ENCODE measurements at regions not wholly inside any gene's neighbourhood (a gene's known extent, or its start where the extent isn't known, plus 50 kb on each side); places are given as distances from the start of the nearest gene placed in this dataset.

DNA sequence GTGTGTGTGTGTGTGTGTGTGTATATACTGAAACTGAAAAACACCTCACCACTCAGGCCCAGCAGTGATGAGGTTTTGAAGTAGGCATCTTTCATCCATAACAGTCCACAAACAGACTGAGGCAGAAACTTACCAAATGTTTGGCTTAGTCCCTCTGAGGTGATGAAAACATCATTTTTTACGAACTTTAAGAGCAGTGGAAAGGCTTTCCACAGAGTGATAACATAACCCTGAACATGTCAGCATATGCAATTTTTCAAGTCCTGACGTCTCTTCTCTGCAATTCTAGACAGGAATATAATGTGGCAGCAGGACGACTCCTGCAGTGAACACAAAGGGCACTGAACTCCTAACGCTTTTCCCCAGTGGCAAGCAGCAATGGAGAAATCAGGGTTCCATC lies 247.0 kb upstream of the THBS1 start:
- DNase-seq (ENCODE audit: low read depth): no peak

DNA sequence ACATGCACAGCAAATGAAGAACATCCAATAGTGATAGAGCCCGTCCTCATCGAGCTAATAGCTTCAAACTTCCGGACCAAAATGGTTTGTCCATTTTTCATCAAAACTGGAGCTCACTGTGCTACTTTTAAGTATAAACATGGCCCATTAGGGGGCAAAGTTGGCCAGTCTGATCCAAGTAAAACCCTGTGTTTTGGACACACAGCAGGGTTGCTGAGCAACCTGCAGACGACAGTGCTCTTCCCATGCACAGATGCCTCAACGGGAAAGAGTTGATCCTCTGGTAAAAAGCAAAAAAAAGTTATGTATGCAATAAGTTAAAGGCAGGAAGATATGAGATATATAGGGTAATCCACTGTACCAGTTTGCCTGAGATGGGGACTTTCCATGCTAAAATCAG lies 244.0 kb upstream of the THBS1 start:
- DNase-seq (ENCODE audit: low read depth): peak; percentile 56

GRCh38 chr15:39338251-39338650 lies 242.6 kb upstream of the THBS1 start:
- DNase-seq (ENCODE audit: low read depth): peak; percentile 41

GRCh38 chr15:39340903-39341645 lies 239.8 kb upstream of the THBS1 start:
- DNase-seq (ENCODE audit: low read depth): no peak

DNA sequence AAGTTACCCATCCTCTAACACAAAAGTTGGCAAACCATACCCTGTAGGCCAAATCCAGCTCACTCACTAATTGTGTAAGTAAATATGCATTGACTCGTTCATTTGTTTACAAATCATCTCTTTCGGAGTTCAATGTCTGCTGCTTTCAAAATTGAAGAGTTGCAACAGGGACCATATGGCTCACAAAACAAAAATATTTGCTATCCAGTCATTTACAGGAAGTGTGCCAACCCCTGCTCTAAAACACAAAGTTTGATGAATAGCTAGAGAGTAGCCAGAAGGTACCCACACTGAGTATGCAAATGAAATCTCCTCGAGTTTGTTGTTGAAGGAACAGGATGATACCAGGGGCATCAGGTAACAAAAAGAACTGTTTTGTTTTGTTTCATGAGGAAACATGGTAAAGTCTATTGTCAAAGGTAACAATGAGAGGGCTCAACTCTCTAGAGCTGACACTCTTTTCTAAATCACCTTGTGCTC lies 236.2 kb upstream of the THBS1 start:
- peak; percentile 28 for DNase-seq (ENCODE audit: low read depth)

- DNase-seq (ENCODE audit: low read depth): no peak
These were observed 235.7 kb upstream of the THBS1 start for GRCh38 chr15:39345176-39345575.

DNA sequence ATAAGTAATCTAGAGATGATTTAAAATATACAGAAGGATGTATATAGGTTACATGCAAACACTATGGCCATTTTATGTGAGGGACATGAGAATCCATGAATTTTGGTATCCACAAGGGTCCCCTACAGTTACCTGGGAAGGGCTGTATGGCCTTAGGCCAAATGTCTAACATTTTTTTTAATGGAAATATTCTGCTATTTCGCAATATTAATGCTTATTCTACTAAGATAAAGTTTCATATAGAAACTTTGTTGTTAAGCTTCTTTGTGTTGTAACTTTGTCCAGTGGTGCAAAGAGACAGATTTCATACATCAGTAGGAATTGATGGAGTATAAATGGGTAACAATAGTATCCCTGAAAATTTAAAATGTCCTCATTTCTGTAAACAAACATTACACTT lies 233.4 kb upstream of the THBS1 start:
- DNase-seq (ENCODE audit: low read depth): no peak

GRCh38 chr15:39350785-39351184 lies 230.1 kb upstream of the THBS1 start:
- DNase-seq (ENCODE audit: low read depth): no peak

- no peak for DNase-seq (ENCODE audit: low read depth)
These were observed 226.7 kb upstream of the THBS1 start for GRCh38 chr15:39354189-39354588.

- DNase-seq (ENCODE audit: low read depth): peak; percentile 68
These were observed 223.2 kb upstream of the THBS1 start for GRCh38 chr15:39357480-39358268.

DNA sequence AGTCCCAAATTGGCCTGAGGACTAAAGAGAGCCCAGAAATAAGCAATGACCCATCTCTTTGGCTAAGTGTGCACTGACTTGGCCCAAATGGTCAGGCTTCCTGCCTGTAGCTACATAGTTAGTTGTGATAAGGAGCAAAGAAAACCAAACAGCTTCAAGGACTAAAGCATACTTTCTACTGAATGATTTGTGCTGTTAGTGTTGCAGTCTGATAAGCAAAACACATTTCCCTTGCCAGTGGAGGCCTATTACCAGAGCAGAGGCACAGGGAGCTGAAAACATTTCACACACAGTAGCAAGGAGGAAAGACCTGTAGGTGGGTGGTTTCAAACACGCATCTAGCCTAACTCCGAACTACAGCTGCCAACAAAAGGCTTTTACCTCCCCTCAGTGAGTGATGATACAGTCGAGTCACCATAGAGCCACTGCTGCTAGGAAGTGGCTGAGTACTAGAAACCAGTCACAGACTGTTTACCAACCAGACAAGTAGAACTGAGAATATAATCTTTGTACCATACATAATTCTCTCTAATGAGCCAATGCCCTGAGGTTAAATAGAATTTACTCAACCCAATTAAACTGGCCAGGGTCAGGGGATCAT lies 222.3 kb upstream of the THBS1 start:
- DNase-seq (ENCODE audit: low read depth): peak; percentile 87

DNA sequence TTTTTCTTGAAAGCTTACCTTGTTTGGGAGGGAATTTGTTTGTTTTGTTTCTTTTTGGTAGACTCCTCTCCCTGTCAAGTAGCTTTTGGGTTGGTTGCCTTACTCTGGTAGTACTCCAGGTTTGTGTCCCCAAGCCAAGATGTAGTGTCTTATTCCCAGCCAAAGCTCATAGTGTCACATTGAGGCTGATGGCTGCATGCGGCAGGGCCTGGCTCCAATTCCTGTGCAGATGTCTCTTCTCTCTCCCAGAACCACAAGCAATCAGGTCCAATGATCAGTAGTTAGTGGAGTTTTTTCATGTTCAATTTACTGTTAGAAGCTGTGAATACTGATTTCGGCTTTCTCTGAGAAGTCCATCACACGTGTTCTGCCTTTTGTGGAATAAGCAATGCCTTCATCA lies 221.1 kb upstream of the THBS1 start:
- DNase-seq (ENCODE audit: low read depth): no peak

- DNase-seq (ENCODE audit: low read depth): peak; percentile 28
These were observed 220.4 kb upstream of the THBS1 start for GRCh38 chr15:39360452-39360851.

DNA sequence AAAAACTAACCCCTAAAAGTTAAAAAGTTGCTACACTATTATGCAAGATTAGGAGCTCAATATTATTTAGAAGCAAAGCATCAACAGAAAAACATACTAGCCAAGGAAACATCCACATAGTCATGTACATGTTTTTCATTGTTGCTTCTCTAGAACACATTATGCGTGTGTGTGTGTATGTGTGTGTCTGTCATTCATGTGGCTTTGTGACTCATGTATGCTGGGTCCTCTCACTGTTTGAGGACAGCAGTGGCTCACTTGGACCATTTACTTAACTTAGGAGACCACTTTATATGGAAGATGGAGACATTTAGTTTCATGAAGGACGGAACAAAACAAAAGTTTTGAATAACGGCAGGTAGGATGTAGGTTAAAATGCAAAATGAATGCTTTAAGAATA lies 219.4 kb upstream of the THBS1 start:
- peak; percentile 64 for DNase-seq (ENCODE audit: low read depth)

- peak; percentile 96 for DNase-seq (ENCODE audit: low read depth)
These were observed 217.9 kb upstream of the THBS1 start for GRCh38 chr15:39362821-39363561.

- DNase-seq (ENCODE audit: low read depth): peak; percentile 72
These were observed 216.9 kb upstream of the THBS1 start for GRCh38 chr15:39363761-39364586.

- peak; percentile 15 for DNase-seq (ENCODE audit: low read depth)
These were observed 216.2 kb upstream of the THBS1 start for GRCh38 chr15:39364721-39365120.

- peak; percentile 44 for DNase-seq (ENCODE audit: low read depth)
These were observed 215.7 kb upstream of the THBS1 start for GRCh38 chr15:39365161-39365560.

DNA sequence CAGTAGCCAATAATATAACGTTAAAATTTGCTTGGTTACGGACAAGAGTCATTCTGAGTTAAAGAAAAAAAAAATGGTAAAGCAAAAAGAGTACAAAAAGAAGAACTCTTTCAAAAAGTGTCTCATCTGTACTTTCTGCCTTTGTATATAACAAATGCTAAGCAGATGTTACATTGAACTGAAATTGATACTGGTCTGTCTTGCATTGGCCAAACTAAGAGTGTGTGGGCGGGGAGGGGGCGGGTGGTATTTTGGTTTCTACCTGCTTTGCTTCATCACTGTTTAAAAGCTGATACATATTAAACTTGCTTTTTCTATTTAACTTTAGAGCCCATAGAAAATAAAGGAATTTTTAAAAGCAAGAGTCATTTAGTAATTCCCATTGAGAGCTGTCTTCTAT lies 215.0 kb upstream of the THBS1 start:
- no peak for DNase-seq (ENCODE audit: low read depth)

DNA sequence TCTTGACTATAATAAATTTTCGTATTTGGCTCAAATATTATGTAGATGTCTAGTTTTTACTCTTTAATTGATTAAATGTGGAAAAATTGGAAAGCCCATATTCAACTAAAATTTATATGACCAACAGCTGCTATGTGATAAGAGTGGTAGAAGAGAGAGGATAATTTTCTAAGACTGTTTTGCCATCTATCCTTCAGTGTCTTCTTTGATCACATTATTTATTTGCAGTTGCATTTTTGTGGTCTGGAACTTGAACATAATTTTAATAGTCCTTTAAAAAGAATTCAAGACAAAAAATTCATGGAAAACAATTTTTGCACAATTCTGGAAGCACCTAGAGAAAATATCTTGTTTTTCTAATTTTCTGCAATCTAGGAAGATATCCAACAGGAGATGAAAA lies 213.3 kb upstream of the THBS1 start:
- peak; percentile 28 for DNase-seq (ENCODE audit: low read depth)

DNA sequence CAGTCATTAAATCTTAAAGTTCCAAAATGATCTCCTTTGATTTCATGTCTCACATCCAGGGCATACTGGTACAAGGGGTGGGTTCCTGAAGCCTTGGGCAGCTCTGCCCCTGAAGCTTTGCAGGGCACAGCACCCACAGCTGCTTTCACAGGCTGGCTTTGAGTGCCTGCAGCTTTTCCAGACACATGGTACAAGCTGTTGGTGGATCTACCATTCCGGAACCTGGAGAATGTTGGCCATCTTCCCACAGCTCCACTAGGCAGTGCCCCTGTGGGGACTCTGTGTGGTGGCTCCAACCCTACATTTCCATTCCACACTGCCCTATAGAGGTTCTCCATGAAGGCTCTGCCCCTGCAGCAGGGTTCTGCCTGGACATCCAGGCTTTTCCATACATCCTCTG lies 211.1 kb upstream of the THBS1 start:
- no peak for DNase-seq (ENCODE audit: low read depth)

All from M059J (cell line).